ENCODE measurements at regions not wholly inside any gene's neighbourhood (a gene's known extent, or its start where the extent isn't known, plus 50 kb on each side); places are given as distances from the start of the nearest gene placed in this dataset.

GRCh38 chr5:30524428-30524827 is 669.1 kb upstream of the CDH6 start:
- Histone ChIP-seq H3K27me3 (no peaks in the 10 kb centered on the region), H3K4me1 (no peaks in the 10 kb centered on the region), H3K36me3 (no peaks in the 10 kb centered on the region), H3K9me3 (no peaks in the 10 kb centered on the region), H3K4me3 (no peak overlapping the region), H3K27ac (no peak overlapping the region)
- TF ChIP-seq CTCF (IDR thresholded peaks at IDR 0.05): no peak
- DNase-seq (ENCODE audit: low spot score): no peak

- TF ChIP-seq CTCF (IDR thresholded peaks at IDR 0.05): no peak
- no peaks in the 10 kb centered on the region for H3K27me3 ChIP-seq
- H3K27ac ChIP-seq: no peak overlapping the region
Observed at GRCh38 chr5:30523061-30523460, 670.4 kb upstream of the CDH6 start.

GRCh38 chr5:30505014-30505886 is 688.2 kb upstream of the CDH6 start:
- Histone ChIP-seq H3K4me3 (no peak overlapping the region), H3K36me3 (no peaks in the 10 kb centered on the region), H3K27ac (no peak overlapping the region), H3K27me3 (no peaks in the 10 kb centered on the region), H3K4me1 (no peaks in the 10 kb centered on the region), H3K9me3 (no peaks in the 10 kb centered on the region)
- no peak for DNase-seq (ENCODE audit: low spot score)
- no peak for TF ChIP-seq CTCF (IDR thresholded peaks at IDR 0.05)

More at GRCh38 chr5:30523061-30523460, 670.4 kb upstream of the CDH6 start:
- DNase-seq (ENCODE audit: low spot score): no peak
- Histone ChIP-seq H3K4me3 (no peak overlapping the region), H3K36me3 (no peaks in the 10 kb centered on the region), H3K9me3 (no peaks in the 10 kb centered on the region), H3K4me1 (no peaks in the 10 kb centered on the region)

- Histone ChIP-seq H3K36me3 (no peaks in the 10 kb centered on the region), H3K4me3 (no peak overlapping the region), H3K27me3 (no peaks in the 10 kb centered on the region), H3K9me3 (no peaks in the 10 kb centered on the region), H3K4me1 (no peaks in the 10 kb centered on the region), H3K27ac (no peak overlapping the region)
- DNase-seq (ENCODE audit: low spot score): no peak
- TF ChIP-seq CTCF (IDR thresholded peaks at IDR 0.05): no peak
Observed at GRCh38 chr5:30502277-30502676, 691.2 kb upstream of the CDH6 start.

GRCh38 chr5:30501065-30501464 is 692.4 kb upstream of the CDH6 start:
- no peak for TF ChIP-seq CTCF (IDR thresholded peaks at IDR 0.05)
- Histone ChIP-seq H3K36me3 (no peaks in the 10 kb centered on the region), H3K27me3 (no peaks in the 10 kb centered on the region), H3K4me1 (no peaks in the 10 kb centered on the region), H3K9me3 (no peaks in the 10 kb centered on the region), H3K4me3 (no peak overlapping the region), H3K27ac (no peak overlapping the region)
- DNase-seq (ENCODE audit: low spot score): no peak

GRCh38 chr5:30500513-30500912 is 693.0 kb upstream of the CDH6 start:
- Histone ChIP-seq H3K27ac (no peak overlapping the region), H3K4me3 (no peak overlapping the region), H3K36me3 (no peaks in the 10 kb centered on the region), H3K27me3 (no peaks in the 10 kb centered on the region), H3K9me3 (no peaks in the 10 kb centered on the region), H3K4me1 (no peaks in the 10 kb centered on the region)
- TF ChIP-seq CTCF (IDR thresholded peaks at IDR 0.05): no peak
- DNase-seq (ENCODE audit: low spot score): no peak
